Inferior parietal cortex (tissue), 1 donor: ENCODE measurements at regions not wholly inside any gene's neighbourhood (a gene's known extent, or its start where the extent isn't known, plus 50 kb on each side); places are given as distances from the start of the nearest gene placed in this dataset.

Source experiments
- DNase-seq: peaks from one replicate; pipeline ENCODE4 v3.0.0-alpha.2; 2016; ENCODE audit errors: extremely low spot score

DNA sequence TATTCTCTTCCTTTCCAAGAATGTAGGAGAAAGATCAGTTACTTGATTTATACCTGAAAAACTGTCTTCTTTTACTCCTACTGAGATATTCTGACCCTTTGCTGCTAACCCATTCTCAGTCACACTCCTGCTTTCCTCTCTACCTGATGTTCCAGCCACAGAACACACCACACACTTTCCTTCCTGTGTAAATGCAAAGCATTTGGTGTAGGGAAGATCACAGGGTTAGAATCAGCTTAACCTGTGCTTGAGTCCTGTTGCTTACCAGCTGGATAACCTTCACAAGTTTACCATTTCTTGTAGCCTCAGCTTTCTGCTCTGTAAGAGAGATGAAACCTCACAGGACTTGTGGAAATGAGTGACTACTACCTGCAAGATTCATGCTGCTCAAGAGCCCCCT is 489.8 kb upstream of the GOLIM4 start:
- DNase-seq: no peak

DNA sequence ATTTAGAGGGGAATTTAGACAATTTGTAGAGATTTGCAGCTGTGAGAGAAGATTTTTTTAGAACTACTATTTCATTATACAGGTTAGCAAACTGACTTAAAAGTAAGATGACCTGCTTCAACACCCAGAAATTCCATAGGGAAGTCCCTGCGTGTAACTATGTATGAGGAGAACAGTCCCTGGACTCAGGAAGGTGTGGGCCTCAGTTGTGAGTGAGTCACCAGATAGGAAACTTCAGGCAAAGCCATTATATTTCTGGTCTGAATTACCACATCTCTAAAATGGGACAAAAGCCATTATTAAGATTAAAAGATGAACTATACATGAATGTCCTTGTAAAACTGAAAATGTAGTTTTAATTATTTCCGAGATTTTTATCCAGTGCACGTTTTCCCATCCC is 488.3 kb upstream of the GOLIM4 start:
- no peak for DNase-seq

DNA sequence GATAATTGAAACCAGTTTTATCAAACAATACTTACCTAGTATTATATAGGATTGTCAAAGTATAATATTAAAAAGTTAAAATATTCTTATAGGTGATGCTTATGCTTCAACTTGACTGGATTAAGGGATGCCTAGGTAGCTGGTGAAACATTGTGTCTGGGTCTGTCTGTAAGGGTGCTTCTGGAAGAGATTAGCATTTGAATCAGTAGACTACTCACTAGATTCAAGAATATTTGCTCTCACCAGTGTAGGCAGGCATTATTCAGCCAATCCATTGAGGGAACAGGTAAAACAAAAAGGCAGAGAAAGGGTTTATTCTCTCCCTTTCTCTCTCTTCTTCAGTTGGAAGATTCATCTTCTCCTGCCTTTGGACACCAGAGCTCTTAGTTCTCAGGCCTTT is 486.8 kb upstream of the GOLIM4 start:
- no peak for DNase-seq

DNA sequence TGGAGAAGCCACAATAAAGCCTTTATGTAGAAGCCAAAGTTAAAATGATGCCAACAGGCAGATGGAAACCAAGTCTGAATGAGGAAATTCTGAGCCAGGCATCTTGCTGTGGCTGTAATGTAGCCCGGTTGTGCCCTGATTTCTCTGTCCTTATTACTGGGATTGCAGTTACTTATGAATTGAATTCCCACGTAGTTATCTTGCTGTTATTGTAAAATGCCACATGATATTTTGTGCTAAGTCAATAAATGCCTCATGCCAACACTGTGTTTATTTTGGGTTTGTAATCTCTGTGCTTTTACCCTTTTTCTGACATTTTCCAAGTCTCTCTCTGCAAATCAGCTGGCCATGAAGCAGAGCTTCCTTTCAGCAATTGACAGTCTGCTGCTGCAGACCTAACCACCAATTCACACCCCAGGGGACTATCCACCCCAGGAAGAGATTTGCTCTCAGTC is 486.1 kb upstream of the GOLIM4 start:
- DNase-seq: peak; percentile 59

DNA sequence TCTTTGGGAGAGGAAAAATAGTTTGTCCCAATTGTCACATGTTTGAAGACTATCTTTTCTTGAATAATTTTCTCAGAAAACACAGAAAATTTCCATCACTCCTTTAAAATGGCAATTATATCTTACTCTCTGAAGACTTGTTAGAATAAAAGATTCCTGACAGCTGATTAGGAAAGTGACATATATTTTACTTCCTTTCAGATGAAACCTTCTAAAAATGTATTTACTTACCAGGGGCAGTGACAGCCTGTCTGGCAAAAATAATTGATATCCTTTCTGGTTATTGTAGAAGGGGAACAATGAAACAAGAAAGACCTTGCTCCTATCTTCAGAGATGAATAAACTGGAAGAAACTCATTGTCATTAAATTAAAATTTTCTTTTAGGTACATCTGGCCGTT is 483.3 kb upstream of the GOLIM4 start:
- DNase-seq: no peak

DNA sequence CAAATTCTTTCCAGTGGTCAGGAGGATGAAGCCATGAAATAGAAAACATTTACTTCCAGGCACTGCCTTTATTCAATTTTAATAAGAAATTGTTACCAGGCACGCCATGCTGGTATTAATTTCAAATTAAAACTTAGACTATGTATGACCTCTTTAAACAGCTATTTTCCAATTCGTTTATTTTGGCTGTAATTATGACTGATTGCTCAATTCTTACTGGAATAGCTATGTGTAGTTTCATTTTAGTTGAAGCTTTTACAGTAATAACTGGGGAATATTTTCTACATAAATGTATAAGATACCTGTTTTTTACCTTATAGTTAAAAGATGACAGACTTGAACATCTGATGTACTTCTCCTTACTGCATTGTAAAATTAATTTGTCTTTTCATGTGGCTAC is 480.0 kb upstream of the GOLIM4 start:
- DNase-seq: no peak

DNA sequence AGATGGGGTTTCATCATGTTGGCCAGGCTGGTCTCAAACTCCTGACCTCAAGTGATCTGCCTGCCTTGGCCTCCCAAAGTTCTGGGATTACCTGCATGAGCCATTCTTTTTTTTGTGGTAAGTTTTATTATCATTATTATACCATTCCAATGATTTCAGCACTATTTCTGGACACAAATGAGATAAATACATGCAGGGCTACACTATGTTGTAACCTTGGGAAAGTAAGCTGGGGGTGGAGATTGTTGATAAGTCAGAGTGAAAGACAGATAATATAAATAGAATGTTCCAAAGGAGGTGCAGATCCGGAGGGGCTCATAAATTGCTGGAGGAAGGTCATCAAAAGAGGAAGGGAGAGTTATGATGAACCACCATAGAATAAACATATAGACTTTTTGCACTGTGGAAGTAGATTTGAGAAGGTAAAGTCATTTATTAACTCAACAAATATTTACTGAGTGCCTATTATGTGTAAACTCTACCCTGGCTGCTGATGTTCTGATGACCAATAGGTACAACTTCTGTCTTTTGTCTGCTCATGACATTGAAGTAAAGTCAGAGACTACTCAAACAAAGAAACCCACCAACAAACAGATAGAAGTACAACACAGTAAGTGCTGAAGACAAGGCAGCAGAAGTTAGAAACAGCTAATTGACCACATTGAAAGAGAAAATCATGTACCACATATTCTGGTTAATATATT is 478.9 kb upstream of the GOLIM4 start:
- no peak for DNase-seq

DNA sequence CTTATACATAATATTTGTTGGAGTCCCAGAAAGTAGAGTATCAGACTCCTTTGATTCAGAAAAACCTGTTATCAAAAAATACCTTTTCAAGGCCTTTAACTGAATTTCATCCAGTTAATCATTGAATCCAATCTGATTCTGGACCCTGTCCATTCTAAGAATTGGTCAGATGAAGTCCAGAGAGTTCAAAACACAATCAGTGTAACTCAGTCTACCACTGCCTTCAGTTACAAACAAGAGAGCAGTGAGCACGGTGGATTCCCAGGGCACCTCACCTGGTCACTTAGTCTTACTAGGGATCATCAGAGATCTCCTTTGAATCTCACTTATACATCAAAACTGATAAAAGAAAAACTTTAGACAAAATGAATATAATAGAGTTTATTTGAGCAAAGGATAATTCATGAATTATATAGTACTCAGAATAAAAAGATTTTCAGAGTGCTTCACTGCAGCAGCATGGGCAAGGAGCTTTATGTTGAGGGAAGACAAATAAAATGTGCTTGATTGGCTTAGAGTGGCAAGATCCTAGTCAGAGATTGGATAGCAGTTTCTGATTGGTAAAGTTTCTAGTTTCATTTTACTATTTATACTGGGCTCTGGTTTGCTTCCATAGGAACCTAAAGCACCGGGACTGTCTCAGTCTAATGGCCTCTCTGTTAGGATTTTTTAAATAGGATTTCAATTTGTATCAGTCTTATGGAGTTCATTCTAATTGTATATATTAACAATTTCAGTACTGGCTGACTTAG is 474.9 kb upstream of the GOLIM4 start:
- DNase-seq: no peak

DNA sequence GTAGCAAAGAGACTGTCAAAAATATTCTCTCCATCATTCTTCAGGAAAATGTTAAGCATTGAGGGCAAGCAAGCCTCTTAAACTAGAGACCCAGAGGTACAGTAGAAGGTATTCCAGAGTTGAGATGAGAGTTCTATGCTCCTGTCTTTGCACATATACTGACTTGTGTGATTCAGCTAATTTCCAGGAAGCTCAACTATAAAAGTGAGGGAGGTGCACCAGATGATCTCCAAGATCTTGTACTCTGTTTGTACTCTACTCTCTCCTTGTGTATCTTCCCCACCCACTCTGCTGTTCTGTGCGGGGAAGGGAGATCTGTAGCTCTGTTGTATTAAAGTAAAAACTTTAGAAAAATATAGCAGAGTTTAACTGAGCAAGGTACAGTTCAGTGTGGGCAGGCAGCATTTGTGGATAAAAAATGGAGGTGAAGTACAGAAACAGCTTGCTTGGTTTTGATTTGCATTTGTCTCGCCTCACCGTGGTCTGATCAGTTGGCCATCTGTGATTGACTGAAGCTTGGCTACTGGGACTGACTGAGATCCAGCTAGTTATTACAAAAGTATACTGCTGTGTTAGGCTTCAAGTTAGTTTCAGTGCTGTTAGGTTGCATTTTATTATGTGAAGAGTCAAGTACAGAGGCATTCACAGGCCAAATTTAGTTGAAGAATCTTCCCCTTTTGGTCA is 463.1 kb upstream of the GOLIM4 start:
- DNase-seq: no peak

DNA sequence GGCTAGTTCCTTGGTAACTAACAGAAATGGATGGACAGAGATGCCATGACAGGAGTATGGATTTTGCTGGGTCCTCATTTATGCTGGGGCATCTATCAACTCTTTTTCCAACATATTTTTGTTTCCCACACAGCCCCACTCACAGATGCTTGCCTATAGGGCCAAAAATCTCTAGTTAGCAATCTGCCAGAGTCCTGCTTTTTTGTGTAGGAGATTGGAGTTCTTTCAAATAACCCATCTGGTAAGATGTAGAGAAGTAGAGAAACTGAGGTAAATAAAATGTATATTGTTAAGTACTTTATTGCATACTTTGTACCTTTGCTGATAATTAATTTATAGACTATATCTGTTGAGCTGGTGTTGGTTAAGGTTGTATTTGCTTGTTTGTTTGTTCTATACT is 456.5 kb upstream of the GOLIM4 start:
- DNase-seq: no peak

DNA sequence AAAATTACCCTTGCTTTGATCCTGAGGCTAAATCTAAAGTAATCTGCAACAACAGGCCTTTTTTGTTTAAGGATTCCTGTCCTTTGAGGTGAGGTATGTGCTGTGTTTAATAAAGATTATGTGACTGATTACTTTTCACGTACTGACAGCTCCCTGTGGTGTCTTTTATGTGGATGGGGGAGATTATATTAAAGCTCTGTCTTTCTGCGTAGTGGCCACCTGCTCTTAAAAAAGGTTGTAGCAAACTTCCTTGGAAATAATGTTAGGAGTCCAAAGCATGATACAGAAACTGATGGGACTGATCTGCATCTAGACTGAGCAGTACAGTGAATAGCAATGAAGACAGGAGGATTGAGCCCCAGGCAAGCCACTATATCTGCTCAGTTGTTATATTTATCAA is 453.0 kb upstream of the GOLIM4 start:
- no peak for DNase-seq

DNA sequence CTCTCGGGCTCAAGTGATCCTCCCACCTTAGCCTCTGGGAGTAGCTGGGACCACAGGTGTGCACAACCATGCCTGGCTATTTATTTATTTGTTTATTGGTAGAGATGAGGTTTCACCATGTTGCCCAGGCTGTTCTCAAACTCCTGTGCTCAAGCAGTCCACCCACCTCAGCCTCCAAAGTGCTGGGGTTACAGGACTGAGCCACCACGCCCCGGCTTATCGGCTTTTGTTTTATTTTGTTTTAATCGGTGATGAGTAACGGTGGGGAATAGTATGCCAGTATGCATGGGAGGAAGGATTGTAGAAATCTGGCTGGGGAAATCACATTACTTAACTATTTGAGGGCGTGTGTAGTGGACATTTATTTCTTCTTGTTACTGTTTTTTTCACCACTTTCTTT is 451.0 kb upstream of the GOLIM4 start:
- DNase-seq: no peak

DNA sequence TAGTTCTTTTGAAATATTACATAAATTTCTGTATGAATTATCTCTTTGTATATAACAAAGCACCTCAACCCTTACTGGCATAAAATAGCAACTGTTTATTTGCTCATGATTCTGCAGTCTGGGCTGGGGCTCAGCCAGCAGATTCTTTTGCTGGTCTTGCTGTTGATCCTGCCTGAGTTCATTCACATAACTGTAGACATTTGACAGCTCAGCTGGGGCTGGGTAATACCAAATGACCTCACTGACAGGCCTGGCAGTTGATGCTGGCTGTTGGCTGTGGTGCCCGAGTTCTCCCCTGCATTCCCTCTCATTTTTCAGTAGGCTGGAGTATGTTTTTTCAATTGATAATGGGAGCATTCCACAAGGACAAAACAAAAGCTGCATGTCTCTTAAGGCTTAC is 449.9 kb upstream of the GOLIM4 start:
- DNase-seq: no peak

DNA sequence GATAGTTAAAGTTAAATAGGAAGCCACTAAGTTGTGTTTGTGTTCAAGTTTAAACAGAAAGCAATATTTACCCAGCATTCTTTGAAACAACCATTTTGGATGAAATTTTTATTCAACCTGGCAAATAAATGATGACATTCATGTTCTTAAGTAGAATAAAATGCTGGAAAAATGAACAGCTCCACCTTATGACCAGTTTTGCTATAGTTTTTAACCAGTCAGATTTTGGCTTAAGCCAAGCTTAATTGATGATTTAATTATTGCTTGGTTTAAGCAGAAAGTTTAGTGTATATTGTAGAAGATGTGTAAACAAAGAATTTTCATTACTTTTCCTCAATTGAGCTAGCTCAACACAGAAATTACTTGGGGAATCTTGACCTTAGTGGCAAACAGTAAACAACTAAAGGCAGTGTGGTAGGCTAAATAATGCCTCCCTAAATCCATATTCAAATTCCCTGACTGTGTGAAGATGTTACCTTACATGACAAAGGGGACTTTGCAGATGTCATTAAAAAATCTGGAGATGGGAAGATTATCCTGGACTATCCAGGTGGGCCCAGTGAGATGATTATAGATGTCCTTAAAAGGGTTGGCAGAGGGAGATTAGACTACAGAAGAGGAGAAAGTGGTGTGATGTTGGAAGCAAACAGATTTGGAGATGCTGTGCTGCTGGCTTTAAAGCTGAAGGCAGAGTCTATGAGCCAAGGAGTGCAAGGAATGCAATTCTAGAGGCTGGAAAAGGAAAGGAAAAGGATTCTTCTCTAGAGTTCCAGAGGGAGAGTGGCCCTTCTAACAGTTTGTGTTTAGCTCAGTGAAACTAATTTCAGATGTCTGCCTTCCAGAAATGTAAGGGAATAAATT is 448.6 kb upstream of the GOLIM4 start:
- DNase-seq: no peak

DNA sequence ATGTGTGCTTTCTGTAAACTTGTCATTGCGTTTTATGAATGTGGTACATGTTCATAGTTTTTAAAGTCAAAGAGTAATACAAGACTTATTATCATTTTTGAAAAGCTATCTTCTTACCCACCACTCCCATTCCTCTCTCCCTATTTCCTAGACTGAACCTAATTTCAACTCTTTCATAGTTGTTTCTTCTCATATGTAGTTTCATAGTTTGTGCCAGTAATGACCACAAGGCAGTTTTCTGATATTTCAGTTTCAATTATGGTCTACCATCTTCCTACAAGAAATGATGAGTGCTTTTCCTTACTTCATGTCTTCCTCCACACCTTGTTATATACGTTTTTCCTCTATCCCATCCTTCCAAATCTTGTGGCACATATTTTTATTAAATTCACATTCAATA is 445.0 kb upstream of the GOLIM4 start:
- no peak for DNase-seq

DNA sequence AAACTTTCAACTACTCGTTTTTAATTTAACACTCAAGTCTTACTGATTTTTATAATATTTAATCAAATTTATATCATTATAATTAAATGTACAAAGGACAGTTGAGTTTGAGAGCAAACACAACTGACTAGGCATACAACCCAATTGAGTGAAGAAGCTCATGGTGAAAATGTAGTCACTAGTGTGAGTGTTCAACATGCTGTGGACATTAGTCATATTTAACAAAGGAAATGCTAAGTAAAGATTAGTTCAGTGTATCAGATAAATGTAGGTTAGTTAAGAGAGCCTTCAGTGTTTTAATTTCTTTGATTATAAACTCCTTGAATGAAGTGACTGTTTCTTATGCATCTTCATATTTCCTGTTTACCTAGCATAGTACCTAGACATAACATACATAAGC is 444.2 kb upstream of the GOLIM4 start:
- no peak for DNase-seq

DNA sequence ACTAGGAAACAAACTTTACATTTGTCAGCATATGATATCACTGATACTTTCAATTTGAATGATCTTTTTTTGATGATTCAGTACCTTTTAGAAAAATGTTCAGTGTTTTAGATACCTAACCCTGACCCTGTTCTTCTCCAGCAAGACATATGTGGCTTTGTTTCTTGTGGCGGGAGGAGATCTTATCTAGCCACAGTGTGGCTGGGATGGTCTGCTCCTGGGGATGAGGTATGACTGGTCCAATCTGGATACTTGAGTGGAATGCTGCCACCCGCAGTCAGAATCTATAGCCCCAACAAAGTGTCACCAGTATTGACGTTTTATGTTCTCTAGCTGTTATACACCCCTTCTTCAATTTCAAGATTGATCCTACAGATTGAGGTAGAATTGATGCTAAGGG is 439.0 kb upstream of the GOLIM4 start:
- no peak for DNase-seq

DNA sequence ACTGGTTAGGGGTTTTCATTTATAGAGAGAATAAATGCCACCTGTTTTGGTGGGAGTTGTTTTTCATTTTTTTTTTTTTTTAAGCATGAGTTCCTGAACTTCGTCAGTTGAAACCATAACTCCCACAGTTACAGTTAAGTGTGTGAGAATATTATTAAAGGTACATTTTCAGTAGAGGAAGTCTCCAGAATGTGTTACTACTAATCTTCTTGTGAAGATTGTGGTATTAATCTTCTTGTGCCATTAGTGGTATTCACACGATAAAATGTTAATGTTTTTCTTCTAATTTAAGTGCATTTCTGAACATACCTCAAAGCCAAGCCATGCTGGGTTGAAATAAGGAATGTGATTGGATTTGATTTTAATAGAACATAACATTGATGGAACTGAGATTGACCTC is 437.9 kb upstream of the GOLIM4 start:
- DNase-seq: no peak

DNA sequence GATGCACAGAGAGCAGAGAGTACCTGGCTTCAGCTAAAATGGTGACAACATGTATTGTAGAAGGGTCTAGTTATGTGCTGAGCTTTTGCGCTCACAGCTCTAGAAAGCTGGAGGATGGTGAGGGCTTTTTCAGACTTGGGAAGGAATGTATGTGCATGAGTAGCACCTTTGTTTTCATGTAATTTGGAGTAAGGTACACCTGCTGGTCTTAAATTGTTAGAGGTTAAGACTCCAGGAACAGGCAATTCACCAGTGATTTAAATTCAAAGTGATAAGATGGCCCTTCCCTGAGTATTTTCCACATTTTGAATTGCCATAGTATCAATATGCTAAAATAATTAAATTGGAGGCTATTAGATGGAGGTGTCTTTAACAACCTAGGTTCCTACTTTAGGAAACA is 436.4 kb upstream of the GOLIM4 start:
- DNase-seq: no peak

DNA sequence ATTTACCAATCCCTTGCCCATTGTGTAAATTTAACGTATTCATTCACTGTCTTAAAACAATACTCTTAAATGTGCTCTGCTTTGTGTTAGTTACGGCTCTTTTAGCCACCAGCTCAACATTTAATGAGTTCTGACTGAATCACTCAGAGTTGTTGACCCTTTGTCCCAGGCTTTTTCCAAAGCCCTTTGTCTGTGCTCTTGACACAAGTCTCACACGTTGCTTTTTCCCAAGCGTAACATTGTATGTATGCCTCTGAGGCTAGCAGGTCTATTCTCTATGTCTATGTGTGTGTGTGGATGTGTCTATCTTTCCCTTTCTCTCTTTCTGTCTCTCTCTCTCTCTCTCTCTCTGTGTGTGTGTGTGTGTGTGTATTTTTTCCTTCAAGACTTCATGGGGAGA is 435.4 kb upstream of the GOLIM4 start:
- no peak for DNase-seq

DNA sequence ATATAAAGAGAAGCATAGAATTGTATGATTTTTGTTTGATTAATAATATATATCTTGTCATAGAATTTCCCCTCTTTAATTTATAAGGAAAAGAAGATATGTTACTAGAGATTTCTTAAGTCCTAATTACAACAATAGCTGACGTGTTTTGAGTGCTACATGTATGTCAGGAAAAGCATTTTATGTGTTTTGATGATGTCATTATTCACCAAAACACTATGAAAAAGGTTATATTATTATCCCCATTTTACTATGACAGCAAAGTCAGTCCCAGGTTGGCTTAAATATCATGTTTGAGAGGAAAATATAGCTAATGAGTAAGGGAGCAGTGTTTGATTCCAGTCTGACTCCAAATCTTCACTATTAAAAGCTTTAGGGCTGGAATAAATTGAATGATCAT is 428.4 kb upstream of the GOLIM4 start:
- no peak for DNase-seq
